GM10266 (cell line): ENCODE measurements at regions not wholly inside any gene's neighbourhood (a gene's known extent, or its start where the extent isn't known, plus 50 kb on each side); places are given as distances from the start of the nearest gene placed in this dataset.
A peak's percentile ranks its signal among the peaks of the same experiment; 100 is the strongest.
"Not testable (repeated sequence)": the region's sequence is repeated elsewhere in the genome, so short reads cannot be mapped to it uniquely, and the experiment has no call there.

Experiments
- DNase-seq: peaks from one replicate; pipeline ENCODE4 v3.0.0; 2012; ENCODE audit errors: extremely low spot score
- CTCF ChIP-seq: IDR thresholded peaks from 2 replicates; pipeline ENCODE4 v1.5.1; 2012; ENCODE audit warnings: mild to moderate bottlenecking, low read depth; ENCODE audit not compliant: control insufficient read depth, insufficient read depth; ENCODE audit errors: missing control alignments

GRCh38 chr13:33349986-33350826 lies 64.7 kb upstream of the STARD13 start:
- no peak for TF ChIP-seq CTCF
- peak; percentile 50 for DNase-seq

GRCh38 chr13:33351319-33351718 lies 65.8 kb upstream of the STARD13 start:
- DNase-seq = no peak
- no peak for TF ChIP-seq CTCF

GRCh38 chr13:33352041-33352440 lies 66.5 kb upstream of the STARD13 start:
- TF ChIP-seq CTCF = no peak
- DNase-seq = no peak

DNA sequence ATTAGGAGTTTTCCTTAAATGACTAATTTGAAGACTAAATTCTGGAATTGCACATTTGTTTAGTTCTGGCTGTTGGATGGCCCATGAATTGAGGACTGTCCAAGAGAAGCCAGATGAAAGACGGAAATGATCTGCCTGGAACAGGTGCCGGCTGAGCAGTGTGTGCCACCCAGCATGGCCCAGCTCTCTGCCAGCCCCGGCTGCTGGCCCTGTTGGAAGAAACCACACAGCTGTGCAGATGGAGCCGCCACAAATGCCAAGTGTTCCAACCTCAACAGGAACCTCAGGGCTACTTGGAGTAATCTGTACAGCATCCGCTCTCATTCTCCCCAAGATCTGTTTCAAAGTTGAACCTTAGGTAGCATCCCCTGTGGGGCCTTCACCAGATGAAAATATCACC lies 67.0 kb upstream of the STARD13 start:
- no peak for DNase-seq

DNA sequence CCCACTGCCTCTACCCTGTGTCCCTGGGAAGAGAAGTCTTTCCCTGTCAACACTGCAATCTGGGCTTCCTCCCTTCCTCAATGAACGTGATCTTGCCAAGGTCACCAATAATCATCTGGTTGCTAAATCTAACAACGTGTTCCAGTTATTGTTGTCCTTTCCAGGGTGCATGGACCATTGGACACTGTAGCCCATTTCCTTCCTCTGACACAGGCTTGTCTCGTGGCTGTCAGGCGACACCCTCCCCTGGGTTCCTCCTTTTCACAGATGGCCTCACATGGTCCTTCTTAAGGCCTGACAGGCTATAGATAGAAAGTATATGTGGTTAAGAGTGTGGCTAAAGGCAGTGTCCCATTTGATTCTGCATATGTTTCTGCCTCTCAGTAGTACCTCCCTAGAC lies 67.7 kb upstream of the STARD13 start:
- TF ChIP-seq CTCF = no peak
- DNase-seq = peak; percentile 67

More for the DNA sequence above, 67.0 kb upstream of the STARD13 start:
- TF ChIP-seq CTCF = no peak

- no peak for DNase-seq
- TF ChIP-seq CTCF = no peak
These were observed 68.1 kb upstream of the STARD13 start for GRCh38 chr13:33353646-33354045.

DNA sequence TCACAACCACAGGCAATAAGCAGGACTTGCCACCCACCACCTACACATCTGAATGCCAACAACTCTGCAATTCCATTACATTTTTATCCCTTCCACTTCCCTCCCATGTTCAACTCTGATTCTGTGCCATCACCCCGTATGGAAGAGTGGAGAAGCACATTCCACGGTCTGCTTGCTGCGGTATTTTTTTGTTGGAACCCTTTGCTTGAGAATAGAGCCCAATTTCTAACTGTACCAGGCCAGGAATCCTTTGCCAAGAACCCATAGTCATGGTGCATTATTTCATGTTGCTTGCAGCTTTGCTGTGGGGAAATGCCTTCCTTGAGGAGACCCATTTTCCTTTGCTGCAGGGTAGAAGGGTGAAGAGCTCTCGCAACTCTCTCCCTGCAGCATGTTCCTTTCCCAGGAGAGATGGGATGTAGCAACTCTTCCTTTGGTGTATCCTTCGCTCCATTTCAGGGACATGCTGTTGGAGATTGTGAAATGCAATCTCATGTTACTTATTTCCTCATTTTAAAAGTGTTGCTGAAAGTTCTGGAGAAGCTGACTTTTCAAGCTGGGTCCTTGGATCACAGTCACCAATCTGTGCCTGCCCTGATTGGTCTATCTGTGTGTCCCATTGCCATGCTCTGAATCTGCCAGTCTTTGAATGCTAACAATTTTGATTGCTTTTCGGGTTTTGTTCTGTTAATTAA lies 69.8 kb upstream of the STARD13 start:
- DNase-seq = no peak
- no peak for TF ChIP-seq CTCF

DNA sequence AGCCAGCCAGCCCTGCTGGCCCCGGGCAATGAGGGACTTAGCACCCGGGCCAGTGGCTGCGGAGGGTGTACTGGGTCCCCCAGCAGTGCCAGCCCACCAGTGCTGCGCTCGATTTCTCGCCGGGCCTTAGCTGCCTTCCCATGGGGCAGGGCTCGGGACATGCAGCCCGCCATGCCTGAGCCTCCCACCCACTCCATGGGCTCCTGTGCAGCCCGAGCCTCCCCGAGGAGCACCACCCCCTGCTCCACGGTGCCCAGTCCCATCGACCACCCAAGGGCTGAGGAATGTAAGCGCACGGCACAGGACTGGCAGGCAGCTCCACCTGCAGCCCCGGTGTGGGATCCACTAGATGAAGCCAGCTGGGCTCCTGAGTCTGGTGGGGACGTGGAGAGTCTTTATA lies 72.5 kb upstream of the STARD13 start:
- not testable (repeated sequence) for DNase-seq
